Muscle layer of colon (tissue), 2 donors: ENCODE measurements at regions not wholly inside any gene's neighbourhood (a gene's known extent, or its start where the extent isn't known, plus 50 kb on each side); places are given as distances from the start of the nearest gene placed in this dataset.

Source experiments
- H3K27ac ChIP-seq: one replicate; pipeline ENCODE4 v1.7.0; 2013; ENCODE audit warnings: low read depth, mild to moderate bottlenecking, low read length, moderate library complexity
- H3K27me3 ChIP-seq, 2 donors: one replicate each; pipeline ENCODE4 v1.7.0; 2013; ENCODE audit warnings: low read length in 2 of 2, mild to moderate bottlenecking in 2 of 2; ENCODE audit not compliant: insufficient read depth in 2 of 2, control insufficient read depth in 1 of 2
- H3K36me3 ChIP-seq: one replicate; pipeline ENCODE4 v1.7.0; 2013; ENCODE audit warnings: mild to moderate bottlenecking, low read length; ENCODE audit not compliant: insufficient read depth
- H3K4me1 ChIP-seq: one replicate; pipeline ENCODE4 v1.7.0; 2013; ENCODE audit warnings: mild to moderate bottlenecking, low read length; ENCODE audit not compliant: insufficient read depth
- H3K4me3 ChIP-seq, 2 donors: one replicate each; pipeline ENCODE4 v1.7.0; 2013; ENCODE audit warnings: low read length in 2 of 2, low read depth in 1 of 2, mild to moderate bottlenecking in 1 of 2, moderate library complexity in 1 of 2
- H3K9ac ChIP-seq: one replicate; pipeline ENCODE4 v1.7.0; 2013; ENCODE audit warnings: low read length
- H3K9me3 ChIP-seq: one replicate; pipeline ENCODE4 v1.7.0; 2013; ENCODE audit warnings: mild to moderate bottlenecking, low read length
- donor health status: abdominal sarcoma.
- donor health status: Adenocarcinoma of cecum.

GRCh38 chr2:134137182-134137611 lies 116.7 kb upstream of the MGAT5 start:
- no peak overlapping the region for H3K9ac ChIP-seq
- H3K4me3 ChIP-seq = no peak overlapping the region
- H3K4me1 ChIP-seq = peaks cover 20% of the 10 kb centered on the region
- H3K9me3 ChIP-seq = no peaks in the 10 kb centered on the region
- H3K27me3 ChIP-seq = no peaks in the 10 kb centered on the region
- no peak overlapping the region for H3K27ac ChIP-seq
- no peaks in the 10 kb centered on the region for H3K36me3 ChIP-seq

DNA sequence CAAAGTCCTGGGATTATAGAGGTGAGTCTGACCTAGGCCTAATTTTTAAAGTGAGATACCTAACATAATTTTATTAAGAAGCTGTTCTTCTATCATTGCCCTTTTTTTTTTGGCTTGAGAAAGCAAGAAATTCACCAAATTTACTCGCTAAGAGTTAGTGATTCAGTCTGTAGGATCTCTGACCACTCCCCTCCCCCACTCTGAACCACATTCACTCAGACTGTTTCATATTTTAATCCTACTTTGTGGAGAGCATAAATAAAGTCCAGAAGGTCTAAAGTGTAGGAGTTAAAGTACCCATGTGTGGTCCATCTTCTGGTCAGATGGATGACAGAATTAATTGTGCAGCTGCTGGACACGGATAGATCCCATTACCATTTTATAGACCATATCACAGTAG lies 115.8 kb upstream of the MGAT5 start:
- Histone ChIP-seq H3K27ac (no peak overlapping the region), H3K9ac (no peak overlapping the region), H3K4me1 (peaks cover 25% of the 10 kb centered on the region), H3K36me3 (no peaks in the 10 kb centered on the region), H3K27me3 (no peaks in the 10 kb centered on the region), H3K4me3 (no peak overlapping the region), H3K9me3 (no peaks in the 10 kb centered on the region)

GRCh38 chr2:134139611-134140010 lies 114.3 kb upstream of the MGAT5 start:
- Histone ChIP-seq H3K4me1 (peaks cover 34% of the 10 kb centered on the region), H3K36me3 (no peaks in the 10 kb centered on the region), H3K4me3 (no peak overlapping the region), H3K27me3 (no peaks in the 10 kb centered on the region), H3K27ac (no peak overlapping the region), H3K9ac (no peak overlapping the region), H3K9me3 (no peaks in the 10 kb centered on the region)

DNA sequence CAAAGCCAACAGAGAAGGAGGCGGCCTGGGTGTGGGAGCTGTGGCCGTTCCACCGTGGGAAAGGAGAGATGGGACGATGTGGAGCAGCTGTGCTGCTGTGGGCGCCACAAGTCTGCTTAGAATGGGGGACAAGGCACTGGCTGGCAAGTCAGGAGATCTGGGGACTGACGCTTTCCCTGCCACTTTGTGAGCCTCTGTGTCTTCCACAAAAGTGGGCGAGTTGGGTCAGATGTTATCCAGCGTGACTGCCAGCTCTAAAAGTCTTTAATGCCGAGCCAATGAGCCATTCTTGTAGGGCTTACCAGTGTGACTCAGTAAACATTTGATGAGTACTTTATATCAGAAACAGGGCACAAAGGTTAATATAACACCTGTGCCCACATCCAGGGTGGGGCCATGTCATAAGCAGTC lies 113.6 kb upstream of the MGAT5 start:
- Histone ChIP-seq H3K27ac (no peak overlapping the region), H3K9ac (no peak overlapping the region)

GRCh38 chr2:134141598-134142340 lies 112.1 kb upstream of the MGAT5 start:
- Histone ChIP-seq H3K27ac (no peak overlapping the region), H3K4me1 (peaks cover 37% of the 10 kb centered on the region), H3K9ac (no peak overlapping the region), H3K27me3 (no peaks in the 10 kb centered on the region), H3K36me3 (no peaks in the 10 kb centered on the region), H3K4me3 (no peak overlapping the region), H3K9me3 (no peaks in the 10 kb centered on the region)

More for the DNA sequence above, 113.6 kb upstream of the MGAT5 start:
- peaks cover 34% of the 10 kb centered on the region for H3K4me1 ChIP-seq
- H3K27me3 ChIP-seq = no peaks in the 10 kb centered on the region
- H3K36me3 ChIP-seq = no peaks in the 10 kb centered on the region
- H3K4me3 ChIP-seq = no peak overlapping the region
- H3K9me3 ChIP-seq = no peaks in the 10 kb centered on the region

DNA sequence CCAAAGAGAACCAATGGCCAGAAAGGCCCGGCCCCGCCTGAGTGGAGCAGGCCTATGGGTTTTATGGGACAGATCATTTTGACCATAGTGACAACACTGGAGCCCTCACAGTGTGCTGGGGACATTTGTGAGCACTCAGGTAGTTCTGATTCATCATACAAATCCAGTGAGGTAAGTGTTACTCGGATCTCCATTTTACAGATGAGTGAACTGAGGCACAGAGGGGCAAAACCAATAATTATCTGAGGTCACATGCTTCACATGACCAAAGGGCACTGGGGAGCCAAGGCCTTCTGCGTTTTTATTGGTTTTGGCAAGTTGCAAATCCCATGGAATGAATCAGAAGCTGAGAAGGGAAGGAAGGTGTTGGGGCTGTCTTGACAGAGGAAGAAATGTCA lies 111.5 kb upstream of the MGAT5 start:
- no peaks in the 10 kb centered on the region for H3K9me3 ChIP-seq

GRCh38 chr2:134142903-134143302 lies 111.0 kb upstream of the MGAT5 start:
- no peaks in the 10 kb centered on the region for H3K36me3 ChIP-seq
- no peaks in the 10 kb centered on the region for H3K9me3 ChIP-seq
- no peak overlapping the region for H3K27ac ChIP-seq
- no peak overlapping the region for H3K4me3 ChIP-seq
- H3K9ac ChIP-seq = no peak overlapping the region
- peaks cover 29% of the 10 kb centered on the region for H3K4me1 ChIP-seq
- H3K27me3 ChIP-seq = no peaks in the 10 kb centered on the region

More for the DNA sequence above, 111.5 kb upstream of the MGAT5 start:
- Histone ChIP-seq H3K27me3 (no peaks in the 10 kb centered on the region), H3K9ac (no peak overlapping the region), H3K4me3 (no peak overlapping the region), H3K27ac (no peak overlapping the region), H3K4me1 (peaks cover 31% of the 10 kb centered on the region), H3K36me3 (no peaks in the 10 kb centered on the region)

- Histone ChIP-seq H3K4me1 (peaks cover 29% of the 10 kb centered on the region), H3K4me3 (no peak overlapping the region), H3K27me3 (no peaks in the 10 kb centered on the region), H3K27ac (no peak overlapping the region), H3K9ac (no peak overlapping the region), H3K9me3 (no peaks in the 10 kb centered on the region), H3K36me3 (no peaks in the 10 kb centered on the region)
These were observed 110.3 kb upstream of the MGAT5 start for GRCh38 chr2:134143568-134143967.

DNA sequence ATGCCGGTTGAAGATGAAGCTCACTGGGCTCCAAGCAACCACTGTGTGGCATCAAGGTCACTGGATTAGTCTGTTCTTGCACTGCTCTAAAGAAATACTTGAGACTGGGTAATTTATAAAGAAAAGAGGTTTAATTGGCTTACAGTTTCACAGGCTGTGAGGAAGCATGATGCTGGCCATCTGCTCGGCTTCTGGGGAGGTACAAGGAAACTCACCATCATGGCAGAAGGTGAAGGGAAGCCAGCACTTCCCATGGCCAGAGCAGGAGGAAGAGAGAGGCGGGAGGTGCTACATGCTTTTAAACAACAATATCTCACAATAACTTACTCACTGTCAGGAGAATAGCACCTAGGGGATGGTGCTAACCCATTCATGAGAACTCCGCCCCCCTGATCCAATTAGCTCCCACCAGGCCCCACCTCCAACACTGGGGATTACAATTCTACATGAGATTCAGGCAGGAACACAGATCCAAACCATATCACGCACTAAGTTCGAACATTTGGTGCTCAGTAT lies 109.7 kb upstream of the MGAT5 start:
- Histone ChIP-seq H3K27me3 (no peaks in the 10 kb centered on the region), H3K36me3 (no peaks in the 10 kb centered on the region), H3K27ac (no peak overlapping the region), H3K4me1 (peaks cover 29% of the 10 kb centered on the region), H3K4me3 (no peak overlapping the region), H3K9ac (no peak overlapping the region), H3K9me3 (no peaks in the 10 kb centered on the region)

- Histone ChIP-seq H3K27me3 (no peaks in the 10 kb centered on the region), H3K27ac (no peak overlapping the region), H3K4me3 (no peak overlapping the region), H3K36me3 (no peaks in the 10 kb centered on the region), H3K9me3 (no peaks in the 10 kb centered on the region), H3K9ac (no peak overlapping the region), H3K4me1 (peaks cover 28% of the 10 kb centered on the region)
These were observed 109.2 kb upstream of the MGAT5 start for GRCh38 chr2:134144651-134145050.

- no peak overlapping the region for H3K27ac ChIP-seq
These were observed 108.4 kb upstream of the MGAT5 start for GRCh38 chr2:134145519-134145918.

GRCh38 chr2:134146161-134146560 lies 107.7 kb upstream of the MGAT5 start:
- Histone ChIP-seq H3K27me3 (no peaks in the 10 kb centered on the region), H3K4me1 (peaks cover 22% of the 10 kb centered on the region), H3K4me3 (no peak overlapping the region), H3K9ac (no peak overlapping the region), H3K36me3 (no peaks in the 10 kb centered on the region), H3K27ac (no peak overlapping the region), H3K9me3 (no peaks in the 10 kb centered on the region)

More at GRCh38 chr2:134145519-134145918, 108.4 kb upstream of the MGAT5 start:
- H3K9ac ChIP-seq = no peak overlapping the region
- peaks cover 22% of the 10 kb centered on the region for H3K4me1 ChIP-seq
- no peaks in the 10 kb centered on the region for H3K36me3 ChIP-seq
- no peaks in the 10 kb centered on the region for H3K9me3 ChIP-seq
- no peaks in the 10 kb centered on the region for H3K27me3 ChIP-seq
- no peak overlapping the region for H3K4me3 ChIP-seq
